ENCODE measurements at regions not wholly inside any gene's neighbourhood (a gene's known extent, or its start where the extent isn't known, plus 50 kb on each side); places are given as distances from the start of the nearest gene placed in this dataset.

- H3K27ac ChIP-seq (ENCODE audit: low read depth, low read length) = no peak overlapping the region
- intact Hi-C loops (cut with micrococcal nuclease) = loop anchor here in 1 of 2 donors (2.0 to 10.0 kb wide), 2 partner anchors 17 to 1681 kb away; partner anchors contain the start of gene PTBP2
- no peaks in the 10 kb centered on the region for H3K9me3 ChIP-seq (ENCODE audit: control insufficient read depth in 2 of 3, low read length in 3 of 3)
- Mint-ChIP-seq H3K4me3 (peak overlapping the region in 1 of 10 donors; percentile 86), H3K27ac (peak overlapping the region in 1 of 9 donors; percentile 94), H3K4me1 (peaks cover 0 to 37% (median 0%) of the 10 kb centered on the region in 7 donors), H3K9me3 (peaks cover 0 to 2% (median 0%) of the 10 kb centered on the region in 11 donors), H3K36me3 (no peaks in the 10 kb centered on the region), H3K27me3 (no peaks in the 10 kb centered on the region)
- no peak for DNase-seq
- H3K4me3 ChIP-seq (ENCODE audit: low read length) = no peak overlapping the region
- POLR2A ChIA-PET = no interaction called here
- CTCF ChIA-PET = no interaction called here
- no peaks in the 10 kb centered on the region for H3K4me1 ChIP-seq (ENCODE audit: control insufficient read depth in 2 of 2, insufficient read depth in 2 of 2, low read length in 2 of 2)
- no peaks in the 10 kb centered on the region for H3K36me3 ChIP-seq (ENCODE audit: control insufficient read depth in 2 of 3, insufficient read depth in 3 of 3, low read length in 3 of 3)
- ATAC-seq = no peak
- no peaks in the 10 kb centered on the region for H3K27me3 ChIP-seq (ENCODE audit: control insufficient read depth in 2 of 2, insufficient read depth in 2 of 2, low read length in 2 of 2)
Measured at GRCh38 chr1:98405581-98406074, 255.9 kb upstream of the SNX7 start.

- CTCF ChIA-PET = no interaction called here
- H3K4me1 Mint-ChIP-seq = peaks cover 0 to 37% (median 0%) of the 10 kb centered on the region in 7 donors
Measured at GRCh38 chr1:98404866-98405265, 256.7 kb upstream of the SNX7 start.

GRCh38 chr1:98403963-98404480 lies 257.5 kb upstream of the SNX7 start:
- H3K4me1 ChIP-seq (ENCODE audit: control insufficient read depth in 2 of 2, insufficient read depth in 2 of 2, low read length in 2 of 2) = no peaks in the 10 kb centered on the region
- H3K4me1 Mint-ChIP-seq = peaks cover 0 to 37% (median 0%) of the 10 kb centered on the region in 7 donors
- no peaks in the 10 kb centered on the region for H3K36me3 Mint-ChIP-seq
- peak overlapping the region in 1 of 10 donors; percentile 4 for H3K4me3 Mint-ChIP-seq
- H3K4me3 ChIP-seq (ENCODE audit: low read length) = no peak overlapping the region
- DNase-seq = no peak
- H3K9me3 ChIP-seq (ENCODE audit: control insufficient read depth in 2 of 3, low read length in 3 of 3) = no peaks in the 10 kb centered on the region
- ChIA-PET POLR2A (no interaction called here), CTCF (no interaction called here)
- peaks cover 0 to 2% (median 0%) of the 10 kb centered on the region in 11 donors for H3K9me3 Mint-ChIP-seq
- ATAC-seq = no peak
- no peaks in the 10 kb centered on the region for H3K36me3 ChIP-seq (ENCODE audit: control insufficient read depth in 2 of 3, insufficient read depth in 3 of 3, low read length in 3 of 3)
- no peak overlapping the region for H3K27ac ChIP-seq (ENCODE audit: low read depth, low read length)
- intact Hi-C loops (cut with micrococcal nuclease) = loop anchor here in 1 of 2 donors (2.0 to 10.0 kb wide), 2 partner anchors 15 to 1679 kb away; partner anchors contain the start of gene PTBP2
- H3K27me3 Mint-ChIP-seq = no peaks in the 10 kb centered on the region
- peak overlapping the region in 1 of 9 donors; percentile 11 for H3K27ac Mint-ChIP-seq
- no peaks in the 10 kb centered on the region for H3K27me3 ChIP-seq (ENCODE audit: control insufficient read depth in 2 of 2, insufficient read depth in 2 of 2, low read length in 2 of 2)

More at GRCh38 chr1:98404866-98405265, 256.7 kb upstream of the SNX7 start:
- no peak overlapping the region for H3K27ac Mint-ChIP-seq
- peaks cover 0 to 2% (median 0%) of the 10 kb centered on the region in 11 donors for H3K9me3 Mint-ChIP-seq
- no peaks in the 10 kb centered on the region for H3K27me3 ChIP-seq (ENCODE audit: control insufficient read depth in 2 of 2, insufficient read depth in 2 of 2, low read length in 2 of 2)
- H3K36me3 Mint-ChIP-seq = no peaks in the 10 kb centered on the region
- no peak overlapping the region for H3K4me3 Mint-ChIP-seq
- DNase-seq (no peak), ATAC-seq (no peak)
- H3K9me3 ChIP-seq (ENCODE audit: control insufficient read depth in 2 of 3, low read length in 3 of 3) = no peaks in the 10 kb centered on the region
- intact Hi-C loops (cut with micrococcal nuclease) = loop anchor here in 1 of 2 donors (2.0 to 10.0 kb wide), 2 partner anchors 16 to 1680 kb away; partner anchors contain the start of gene PTBP2
- no peak overlapping the region for H3K4me3 ChIP-seq (ENCODE audit: low read length)
- no peaks in the 10 kb centered on the region for H3K36me3 ChIP-seq (ENCODE audit: control insufficient read depth in 2 of 3, insufficient read depth in 3 of 3, low read length in 3 of 3)
- H3K27ac ChIP-seq (ENCODE audit: low read depth, low read length) = no peak overlapping the region
- POLR2A ChIA-PET = no interaction called here
- no peaks in the 10 kb centered on the region for H3K27me3 Mint-ChIP-seq
- no peaks in the 10 kb centered on the region for H3K4me1 ChIP-seq (ENCODE audit: control insufficient read depth in 2 of 2, insufficient read depth in 2 of 2, low read length in 2 of 2)

- no peak for ATAC-seq
Measured at GRCh38 chr1:98402860-98403259, 258.7 kb upstream of the SNX7 start.

DNA sequence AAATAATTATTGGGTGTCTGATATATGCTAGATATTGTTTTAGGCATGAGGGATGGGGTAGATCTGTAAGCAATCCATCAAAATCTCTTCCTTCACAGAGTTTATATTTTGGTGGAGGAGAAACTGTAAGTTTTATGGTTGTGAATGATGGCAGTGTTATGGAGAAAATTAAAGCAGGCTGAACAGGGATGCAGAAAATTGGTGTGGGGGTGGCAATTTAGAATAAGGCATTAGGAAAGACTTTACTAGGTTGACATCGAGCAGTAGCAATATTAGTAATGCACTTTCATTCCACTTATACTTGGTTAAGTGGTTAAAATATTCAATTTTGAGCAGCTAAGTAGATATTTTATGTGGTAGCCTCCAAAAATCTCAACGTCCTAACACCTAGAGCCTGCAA lies 261.1 kb upstream of the SNX7 start:
- Histone ChIP-seq H3K36me3 (ENCODE audit: control insufficient read depth in 2 of 3, insufficient read depth in 3 of 3, low read length in 3 of 3) (no peaks in the 10 kb centered on the region), H3K9me3 (ENCODE audit: control insufficient read depth in 2 of 3, low read length in 3 of 3) (no peaks in the 10 kb centered on the region), H3K27me3 (ENCODE audit: control insufficient read depth in 2 of 2, insufficient read depth in 2 of 2, low read length in 2 of 2) (no peaks in the 10 kb centered on the region), H3K4me3 (ENCODE audit: low read length) (no peak overlapping the region), H3K27ac (ENCODE audit: low read depth, low read length) (no peak overlapping the region), H3K4me1 (ENCODE audit: control insufficient read depth in 2 of 2, insufficient read depth in 2 of 2, low read length in 2 of 2) (peaks cover 0 to 7% of the 10 kb centered on the region in 2 donors)
- DNase-seq (no peak), ATAC-seq (no peak)
- ChIA-PET CTCF (no interaction called here), POLR2A (no interaction called here)
- H3K27me3 Mint-ChIP-seq = no peaks in the 10 kb centered on the region
- intact Hi-C loops (cut with micrococcal nuclease) = loop anchor here in 1 of 2 donors (10.0 kb wide), 1 partner anchor 1676 kb away; the partner anchor contains the start of gene PTBP2
- no peak overlapping the region for H3K27ac Mint-ChIP-seq
- no peaks in the 10 kb centered on the region for H3K36me3 Mint-ChIP-seq
- H3K9me3 Mint-ChIP-seq = peaks cover 0 to 2% (median 0%) of the 10 kb centered on the region in 11 donors
- H3K4me1 Mint-ChIP-seq = peaks cover 0 to 36% (median 0%) of the 10 kb centered on the region in 7 donors
- no peak overlapping the region for H3K4me3 Mint-ChIP-seq

More at GRCh38 chr1:98402860-98403259, 258.7 kb upstream of the SNX7 start:
- intact Hi-C loops (cut with micrococcal nuclease) = loop anchor here in 1 of 2 donors (10.0 kb wide), 1 partner anchor 1678 kb away; the partner anchor contains the start of gene PTBP2
- CTCF ChIA-PET = no interaction called here
- H3K9me3 ChIP-seq (ENCODE audit: control insufficient read depth in 2 of 3, low read length in 3 of 3) = no peaks in the 10 kb centered on the region
- no peak for DNase-seq
- Mint-ChIP-seq H3K36me3 (no peaks in the 10 kb centered on the region), H3K27ac (peak overlapping the region in 1 of 9 donors; percentile 53), H3K4me1 (peaks cover 0 to 46% (median 0%) of the 10 kb centered on the region in 7 donors), H3K4me3 (peak overlapping the region in 1 of 10 donors; percentile 55), H3K9me3 (peaks cover 0 to 2% (median 0%) of the 10 kb centered on the region in 11 donors), H3K27me3 (no peaks in the 10 kb centered on the region)
- POLR2A ChIA-PET = no interaction called here
- H3K4me3 ChIP-seq (ENCODE audit: low read length) = no peak overlapping the region
- no peaks in the 10 kb centered on the region for H3K36me3 ChIP-seq (ENCODE audit: control insufficient read depth in 2 of 3, insufficient read depth in 3 of 3, low read length in 3 of 3)
- no peaks in the 10 kb centered on the region for H3K27me3 ChIP-seq (ENCODE audit: control insufficient read depth in 2 of 2, insufficient read depth in 2 of 2, low read length in 2 of 2)
- H3K4me1 ChIP-seq (ENCODE audit: control insufficient read depth in 2 of 2, insufficient read depth in 2 of 2, low read length in 2 of 2) = peaks cover 0 to 6% of the 10 kb centered on the region in 2 donors
- H3K27ac ChIP-seq (ENCODE audit: low read depth, low read length) = no peak overlapping the region

DNA sequence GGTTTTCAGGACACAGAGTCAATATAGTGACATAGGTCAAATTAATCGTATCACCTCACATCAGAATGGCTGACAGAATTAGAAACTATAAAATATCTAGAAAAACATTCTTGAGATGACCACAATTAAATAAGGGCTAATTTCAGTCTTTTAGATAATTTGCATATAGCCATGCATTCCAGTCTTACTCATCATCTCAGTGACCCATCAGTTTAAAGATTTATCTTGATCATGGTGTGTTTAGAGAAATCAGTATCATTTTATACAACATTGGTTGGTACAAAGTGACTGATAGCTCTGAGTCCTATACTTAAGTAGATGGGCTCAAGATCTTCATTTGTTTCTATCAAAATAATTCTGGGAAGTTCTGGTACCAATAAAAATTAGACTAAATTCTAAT lies 262.3 kb upstream of the SNX7 start:
- Mint-ChIP-seq H3K27ac (no peak overlapping the region), H3K4me1 (peaks cover 0 to 33% (median 0%) of the 10 kb centered on the region in 7 donors), H3K9me3 (peaks cover 0 to 2% (median 0%) of the 10 kb centered on the region in 11 donors), H3K27me3 (no peaks in the 10 kb centered on the region), H3K36me3 (peaks cover 0 to 2% (median 0%) of the 10 kb centered on the region in 5 donors), H3K4me3 (no peak overlapping the region)
- intact Hi-C loops (cut with micrococcal nuclease) = no loop called here
- Histone ChIP-seq H3K36me3 (ENCODE audit: control insufficient read depth in 2 of 3, insufficient read depth in 3 of 3, low read length in 3 of 3) (no peaks in the 10 kb centered on the region), H3K27ac (ENCODE audit: low read depth, low read length) (no peak overlapping the region), H3K27me3 (ENCODE audit: control insufficient read depth in 2 of 2, insufficient read depth in 2 of 2, low read length in 2 of 2) (no peaks in the 10 kb centered on the region), H3K4me1 (ENCODE audit: control insufficient read depth in 2 of 2, insufficient read depth in 2 of 2, low read length in 2 of 2) (peaks cover 0 to 7% of the 10 kb centered on the region in 2 donors), H3K4me3 (ENCODE audit: low read length) (no peak overlapping the region), H3K9me3 (ENCODE audit: control insufficient read depth in 2 of 3, low read length in 3 of 3) (no peaks in the 10 kb centered on the region)
- DNase-seq = no peak
- POLR2A ChIA-PET = no interaction called here
- no peak for ATAC-seq
- CTCF ChIA-PET = no interaction called here

GRCh38 chr1:98398649-98399048 lies 262.9 kb upstream of the SNX7 start:
- Mint-ChIP-seq H3K27me3 (no peaks in the 10 kb centered on the region), H3K27ac (no peak overlapping the region), H3K9me3 (peaks cover 0 to 2% (median 0%) of the 10 kb centered on the region in 11 donors), H3K4me3 (peak overlapping the region in 1 of 10 donors; percentile 36), H3K4me1 (peaks cover 0 to 27% (median 0%) of the 10 kb centered on the region in 7 donors), H3K36me3 (peaks cover 0 to 2% (median 0%) of the 10 kb centered on the region in 5 donors)
- no peak overlapping the region for H3K4me3 ChIP-seq (ENCODE audit: low read length)
- POLR2A ChIA-PET = no interaction called here
- DNase-seq (no peak), ATAC-seq (no peak)
- H3K9me3 ChIP-seq (ENCODE audit: control insufficient read depth in 2 of 3, low read length in 3 of 3) = no peaks in the 10 kb centered on the region
- CTCF ChIA-PET = no interaction called here
- no peaks in the 10 kb centered on the region for H3K27me3 ChIP-seq (ENCODE audit: control insufficient read depth in 2 of 2, insufficient read depth in 2 of 2, low read length in 2 of 2)
- intact Hi-C loops (cut with micrococcal nuclease) = no loop called here
- no peaks in the 10 kb centered on the region for H3K36me3 ChIP-seq (ENCODE audit: control insufficient read depth in 2 of 3, insufficient read depth in 3 of 3, low read length in 3 of 3)
- no peak overlapping the region for H3K27ac ChIP-seq (ENCODE audit: low read depth, low read length)
- H3K4me1 ChIP-seq (ENCODE audit: control insufficient read depth in 2 of 2, insufficient read depth in 2 of 2, low read length in 2 of 2) = peaks cover 0 to 7% of the 10 kb centered on the region in 2 donors

Data from naive thymus-derived CD4-positive, alpha-beta T cell (primary cell).